T-helper 17 cell (primary cell): ENCODE measurements at regions not wholly inside any gene's neighbourhood (a gene's known extent, or its start where the extent isn't known, plus 50 kb on each side); places are given as distances from the start of the nearest gene placed in this dataset.
"Not testable (repeated sequence)": the region's sequence is repeated elsewhere in the genome, so short reads cannot be mapped to it uniquely, and the experiment has no call there.

Source experiments
- ATAC-seq: fragments of 150-1000 bp; cut with Tn5 transposase; 2 replicates; pipeline ENCODE4 v1.10.0; 2021; ENCODE audit warnings: mild to moderate bottlenecking, moderate library complexity
- DNase-seq, 3 donors: peaks; one replicate each; pipeline versions ENCODE4 v3.0.0 to v3.0.0-alpha.2; 2020 to 2021
- H3K9me3 ChIP-seq: one replicate; pipeline ENCODE4 v1.7.0; 2013; ENCODE audit warnings: low read length, mild to moderate bottlenecking; ENCODE audit not compliant: control insufficient read depth, poor library complexity, severe bottlenecking
- H3K27ac Mint-ChIP-seq: one replicate; pipeline ENCODE4 v1.8.0; 2022; ENCODE audit warnings: mild to moderate bottlenecking, moderate library complexity, mixed read lengths
- H3K27me3 Mint-ChIP-seq: one replicate; pipeline ENCODE4 v1.8.0; 2022; ENCODE audit warnings: mixed read lengths
- H3K36me3 Mint-ChIP-seq: one replicate; pipeline ENCODE4 v1.8.0; 2022; ENCODE audit warnings: low read depth, mixed read lengths
- H3K4me1 Mint-ChIP-seq: one replicate; pipeline ENCODE4 v1.8.0; 2022; ENCODE audit warnings: mild to moderate bottlenecking, mixed read lengths
- H3K4me3 Mint-ChIP-seq: one replicate; pipeline ENCODE4 v1.8.0; 2022; ENCODE audit warnings: mild to moderate bottlenecking, moderate library complexity, mixed read lengths

DNA sequence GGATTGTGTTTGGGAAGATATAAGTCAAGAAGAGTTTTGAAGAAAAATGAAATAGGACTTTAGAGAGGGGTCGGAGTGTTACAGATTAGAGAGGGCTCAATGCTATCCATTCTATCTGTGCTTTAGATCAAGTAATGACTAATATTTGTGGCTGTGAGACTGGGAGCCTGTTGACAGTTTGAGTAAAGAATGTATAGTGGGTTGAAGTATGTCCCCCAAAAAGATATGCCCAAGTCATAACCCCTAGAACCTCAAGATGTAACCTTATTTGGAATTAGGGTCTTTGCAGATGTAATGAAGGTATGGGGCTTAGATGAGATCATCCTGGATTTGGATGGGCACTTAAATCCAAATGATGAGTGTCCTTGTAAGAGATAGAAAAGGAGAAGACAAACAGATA is 55.3 kb upstream of the SERPINE2 start:
- ATAC-seq (no peak), DNase-seq (no peak)
- Mint-ChIP-seq H3K36me3 (no peaks in the 10 kb centered on the region), H3K27ac (no peak overlapping the region), H3K4me1 (no peaks in the 10 kb centered on the region), H3K4me3 (no peak overlapping the region), H3K27me3 (no peaks in the 10 kb centered on the region)
- no peaks in the 10 kb centered on the region for H3K9me3 ChIP-seq

DNA sequence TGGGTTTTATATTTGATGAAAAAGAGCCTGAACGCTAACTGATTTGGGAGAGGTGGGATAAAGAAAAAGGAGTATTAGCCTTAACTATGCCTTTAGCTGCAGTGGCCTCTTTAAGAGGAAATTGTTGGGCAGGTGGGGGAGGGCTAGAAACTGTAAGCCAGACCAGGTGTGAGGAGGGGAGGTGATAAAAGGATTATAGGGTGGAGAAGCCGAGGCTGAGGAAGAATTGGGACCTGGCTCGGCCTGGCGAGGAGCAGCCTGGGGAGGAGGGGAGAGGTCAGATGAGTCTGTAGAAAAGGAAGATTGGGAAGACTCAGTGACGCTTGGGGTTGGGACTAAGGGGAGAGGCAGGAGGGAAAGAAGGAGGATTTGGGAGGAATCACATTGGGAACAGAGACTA is 52.6 kb upstream of the SERPINE2 start:
- not testable (repeated sequence) for H3K27ac Mint-ChIP-seq, H3K4me3 Mint-ChIP-seq, H3K36me3 Mint-ChIP-seq, H3K9me3 ChIP-seq, H3K27me3 Mint-ChIP-seq, H3K4me1 Mint-ChIP-seq, DNase-seq, ATAC-seq

DNA sequence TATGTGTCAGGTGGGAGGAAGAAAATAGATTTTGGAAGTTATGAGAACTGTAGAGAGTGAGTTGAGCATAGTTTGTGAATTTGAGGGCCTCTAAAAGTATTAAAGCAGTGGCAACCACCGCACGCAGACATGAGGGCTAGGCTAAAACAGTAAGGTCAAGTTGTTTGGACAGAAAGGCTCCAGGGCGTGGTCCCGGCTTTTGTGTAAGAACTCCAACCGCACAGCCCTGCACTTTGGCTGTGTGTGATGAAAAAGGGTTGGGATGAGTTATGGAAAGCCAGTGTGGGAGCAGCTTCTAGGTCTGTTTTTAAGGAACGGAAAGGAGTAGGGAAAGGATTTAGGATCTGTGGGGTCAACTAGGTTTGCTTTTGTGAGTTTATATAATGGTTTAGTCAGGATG is 50.5 kb upstream of the SERPINE2 start:
- H3K4me3 Mint-ChIP-seq, ATAC-seq, DNase-seq, H3K9me3 ChIP-seq, H3K36me3 Mint-ChIP-seq, H3K4me1 Mint-ChIP-seq, H3K27me3 Mint-ChIP-seq, H3K27ac Mint-ChIP-seq: not testable (repeated sequence)
